ENCODE measurements at regions not wholly inside any gene's neighbourhood (a gene's known extent, or its start where the extent isn't known, plus 50 kb on each side); places are given as distances from the start of the nearest gene placed in this dataset.

- no peak for TF ChIP-seq POLR2A (IDR thresholded peaks at IDR 0.05)
- TF ChIP-seq, protein P1, sequence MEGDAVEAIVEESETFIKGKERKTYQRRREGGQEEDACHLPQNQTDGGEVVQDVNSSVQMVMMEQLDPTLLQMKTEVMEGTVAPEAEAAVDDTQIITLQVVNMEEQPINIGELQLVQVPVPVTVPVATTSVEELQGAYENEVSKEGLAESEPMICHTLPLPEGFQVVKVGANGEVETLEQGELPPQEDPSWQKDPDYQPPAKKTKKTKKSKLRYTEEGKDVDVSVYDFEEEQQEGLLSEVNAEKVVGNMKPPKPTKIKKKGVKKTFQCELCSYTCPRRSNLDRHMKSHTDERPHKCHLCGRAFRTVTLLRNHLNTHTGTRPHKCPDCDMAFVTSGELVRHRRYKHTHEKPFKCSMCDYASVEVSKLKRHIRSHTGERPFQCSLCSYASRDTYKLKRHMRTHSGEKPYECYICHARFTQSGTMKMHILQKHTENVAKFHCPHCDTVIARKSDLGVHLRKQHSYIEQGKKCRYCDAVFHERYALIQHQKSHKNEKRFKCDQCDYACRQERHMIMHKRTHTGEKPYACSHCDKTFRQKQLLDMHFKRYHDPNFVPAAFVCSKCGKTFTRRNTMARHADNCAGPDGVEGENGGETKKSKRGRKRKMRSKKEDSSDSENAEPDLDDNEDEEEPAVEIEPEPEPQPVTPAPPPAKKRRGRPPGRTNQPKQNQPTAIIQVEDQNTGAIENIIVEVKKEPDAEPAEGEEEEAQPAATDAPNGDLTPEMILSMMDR (IDR thresholded peaks at IDR 0.05): no peak
These were observed 549.9 kb downstream of the RPS29 start for GRCh38 chr14:49036266-49036665.

Measured in uterus (tissue), 2 donors.